NT2/D1 (cell line): ENCODE measurements at regions not wholly inside any gene's neighbourhood (a gene's known extent, or its start where the extent isn't known, plus 50 kb on each side); places are given as distances from the start of the nearest gene placed in this dataset.

Source experiments
- SUZ12 ChIP-seq: IDR thresholded peaks from 2 replicates; pipeline ENCODE4 v1.6.1; 2011; ENCODE audit not compliant: insufficient read length, insufficient read depth; ENCODE audit errors: extremely low read depth
- YY1 ChIP-seq: IDR thresholded peaks from 2 replicates; pipeline ENCODE4 v1.6.1; 2011; ENCODE audit not compliant: insufficient read length, insufficient read depth
- ZNF274 ChIP-seq: IDR thresholded peaks from 2 replicates; pipeline ENCODE4 v1.6.1; 2011; ENCODE audit warnings: mild to moderate bottlenecking, low read depth, low read length

DNA sequence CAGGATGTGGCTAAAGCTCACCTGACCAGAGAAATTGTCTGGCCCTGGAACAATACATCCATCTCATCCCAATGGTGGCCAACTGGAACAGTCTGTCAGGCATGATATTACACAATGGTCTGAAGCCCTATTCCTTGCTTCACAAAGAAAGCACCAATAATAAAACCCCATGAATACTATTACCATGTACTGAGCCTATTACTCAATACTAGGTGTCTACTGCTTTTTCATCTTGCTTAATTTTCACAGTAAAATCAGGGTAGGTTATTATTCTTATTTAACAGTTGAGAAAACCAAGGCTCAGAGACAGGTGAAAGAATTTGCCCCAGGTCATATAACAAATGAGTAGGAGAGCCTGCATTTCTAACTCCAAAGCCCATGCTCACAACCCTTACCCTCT lies 68.9 kb upstream of the CAPRIN1 start:
- TF ChIP-seq SUZ12 (no peak), YY1 (no peak), ZNF274 (no peak)
